Coronary artery (tissue), 2 donors: ENCODE measurements at regions not wholly inside any gene's neighbourhood (a gene's known extent, or its start where the extent isn't known, plus 50 kb on each side); places are given as distances from the start of the nearest gene placed in this dataset.
"Not testable (repeated sequence)": the region's sequence is repeated elsewhere in the genome, so short reads cannot be mapped to it uniquely, and the experiment has no call there.

Experiments used
- DNase-seq: peaks from one replicate; pipeline ENCODE4 v3.0.0-alpha.2; 2017; ENCODE audit warnings: low spot score
- H3K27ac ChIP-seq, 2 donors: fragments of 200-600 bp; sonication (generic); one replicate each; pipeline ENCODE4 v1.5.1; 2016 to 2019
- H3K4me3 ChIP-seq: fragments of 200-600 bp; sonication (generic); 2 replicates; pipeline ENCODE4 v1.5.1; 2016; ENCODE audit warnings: mild to moderate bottlenecking, moderate library complexity
- CTCF ChIP-seq: fragments of 200-600 bp; sonication (generic); IDR thresholded peaks from one replicate; pipeline ENCODE4 v1.5.1; 2019; ENCODE audit warnings: antibody characterized with exemption

GRCh38 chr5:115453391-115454095 is 91.0 kb downstream of the FEM1C start:
- TF ChIP-seq CTCF = no peak

GRCh38 chr5:115452536-115453235 is 91.9 kb downstream of the FEM1C start:
- Histone ChIP-seq H3K4me3 (no peak overlapping the region), H3K27ac (no peak overlapping the region)
- TF ChIP-seq CTCF = no peak
- no peak for DNase-seq

More at GRCh38 chr5:115453391-115454095, 91.0 kb downstream of the FEM1C start:
- Histone ChIP-seq H3K27ac (no peak overlapping the region), H3K4me3 (no peak overlapping the region)
- no peak for DNase-seq

- DNase-seq = no peak
- no peak for TF ChIP-seq CTCF
- Histone ChIP-seq H3K4me3 (no peak overlapping the region), H3K27ac (no peak overlapping the region)
Measured at GRCh38 chr5:115452083-115452482, 92.5 kb downstream of the FEM1C start.

GRCh38 chr5:115450741-115451140 is 93.8 kb downstream of the FEM1C start:
- no peak overlapping the region for H3K4me3 ChIP-seq
- no peak overlapping the region for H3K27ac ChIP-seq
- DNase-seq = no peak
- TF ChIP-seq CTCF = no peak

GRCh38 chr5:115448630-115449029 is 95.9 kb downstream of the FEM1C start:
- not testable (repeated sequence) for DNase-seq, H3K4me3 ChIP-seq, H3K27ac ChIP-seq

GRCh38 chr5:115440782-115441451 is 103.7 kb downstream of the FEM1C start:
- no peak for TF ChIP-seq CTCF
- H3K4me3 ChIP-seq = no peak overlapping the region
- no peak overlapping the region for H3K27ac ChIP-seq
- no peak for DNase-seq

GRCh38 chr5:115439639-115440038 is 104.9 kb downstream of the FEM1C start:
- no peak for DNase-seq
- H3K27ac ChIP-seq = no peak overlapping the region
- H3K4me3 ChIP-seq = no peak overlapping the region
- no peak for TF ChIP-seq CTCF
